Mammary epithelial cell (primary cell): ENCODE measurements at regions not wholly inside any gene's neighbourhood (a gene's known extent, or its start where the extent isn't known, plus 50 kb on each side); places are given as distances from the start of the nearest gene placed in this dataset.

Source experiments
- EZH2 ChIP-seq: IDR thresholded peaks from 2 replicates; pipeline ENCODE4 v1.6.1; 2012; ENCODE audit warnings: low read length, inconsistent platforms, borderline replicate concordance
- TF ChIP-seq, protein P1 (sequence below), 2 donors: IDR thresholded peaks in 1 of 2; conservative IDR thresholded peaks in 1 of 2; 2 replicates each; pipeline ENCODE4 v1.5.1; 2011 to 2012; ENCODE audit warnings: inconsistent platforms in 2 of 2, low read length in 2 of 2, mild to moderate bottlenecking in 2 of 2, control low read depth in 1 of 2, low read depth in 1 of 2; ENCODE audit not compliant: insufficient read depth in 1 of 2; ENCODE audit errors: extremely low read depth in 1 of 2

DNA sequence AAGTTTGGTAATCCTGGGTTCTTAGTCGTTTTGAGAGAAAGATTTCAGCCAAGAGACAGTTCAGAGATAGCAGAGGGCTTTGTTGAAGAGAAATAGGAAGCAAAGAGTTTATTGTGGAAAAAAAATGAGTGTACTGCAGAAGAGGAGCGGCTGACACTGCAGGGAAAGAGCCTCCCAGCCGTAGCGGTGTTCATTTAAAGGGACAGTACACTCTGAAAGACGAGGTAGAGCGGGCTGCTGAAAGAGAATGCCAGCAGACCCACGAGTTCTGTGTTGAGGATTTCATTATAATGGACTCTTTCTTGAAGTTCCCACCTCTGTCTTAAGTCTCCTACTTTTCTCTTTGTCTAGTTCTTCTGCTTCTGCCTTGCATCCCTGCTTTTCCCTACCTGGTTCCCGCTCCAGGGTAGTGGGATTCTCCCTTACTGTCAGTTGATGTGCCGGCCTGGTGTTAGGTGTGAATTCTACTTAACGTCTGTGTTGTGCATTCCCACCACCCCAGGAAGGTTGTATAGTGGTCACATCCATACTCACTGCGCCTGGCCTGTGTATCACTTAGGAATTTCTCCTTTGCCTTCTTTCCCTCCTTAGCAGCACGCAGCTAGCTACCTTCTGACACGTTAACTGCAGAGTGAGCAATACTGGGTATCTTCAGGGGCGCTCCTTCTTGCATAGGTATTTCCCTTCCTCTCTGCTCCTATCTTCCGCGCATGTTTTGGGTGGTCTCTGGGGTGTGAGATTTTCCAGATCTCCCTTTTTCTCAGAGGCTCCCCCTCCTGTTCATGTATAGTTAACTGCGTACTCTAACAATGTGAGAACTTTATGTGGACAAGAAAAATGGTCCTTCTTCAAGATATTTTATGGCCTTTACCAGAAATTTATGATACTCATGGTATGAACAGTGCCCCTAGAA lies 164.5 kb downstream of the PTH2R start:
- TF ChIP-seq, protein P1, sequence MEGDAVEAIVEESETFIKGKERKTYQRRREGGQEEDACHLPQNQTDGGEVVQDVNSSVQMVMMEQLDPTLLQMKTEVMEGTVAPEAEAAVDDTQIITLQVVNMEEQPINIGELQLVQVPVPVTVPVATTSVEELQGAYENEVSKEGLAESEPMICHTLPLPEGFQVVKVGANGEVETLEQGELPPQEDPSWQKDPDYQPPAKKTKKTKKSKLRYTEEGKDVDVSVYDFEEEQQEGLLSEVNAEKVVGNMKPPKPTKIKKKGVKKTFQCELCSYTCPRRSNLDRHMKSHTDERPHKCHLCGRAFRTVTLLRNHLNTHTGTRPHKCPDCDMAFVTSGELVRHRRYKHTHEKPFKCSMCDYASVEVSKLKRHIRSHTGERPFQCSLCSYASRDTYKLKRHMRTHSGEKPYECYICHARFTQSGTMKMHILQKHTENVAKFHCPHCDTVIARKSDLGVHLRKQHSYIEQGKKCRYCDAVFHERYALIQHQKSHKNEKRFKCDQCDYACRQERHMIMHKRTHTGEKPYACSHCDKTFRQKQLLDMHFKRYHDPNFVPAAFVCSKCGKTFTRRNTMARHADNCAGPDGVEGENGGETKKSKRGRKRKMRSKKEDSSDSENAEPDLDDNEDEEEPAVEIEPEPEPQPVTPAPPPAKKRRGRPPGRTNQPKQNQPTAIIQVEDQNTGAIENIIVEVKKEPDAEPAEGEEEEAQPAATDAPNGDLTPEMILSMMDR (conservative IDR thresholded peaks at IDR 0.05 in 1 of 2, IDR thresholded peaks at IDR 0.05 in 1 of 2; ENCODE audit: extremely low read depth in 1 of 2, insufficient read depth in 1 of 2, low read depth in 1 of 2, low read length in 2 of 2): no peak
- no peak for TF ChIP-seq EZH2
